ENCODE measurements at regions not wholly inside any gene's neighbourhood (a gene's known extent, or its start where the extent isn't known, plus 50 kb on each side); places are given as distances from the start of the nearest gene placed in this dataset.
"Not testable (repeated sequence)": the region's sequence is repeated elsewhere in the genome, so short reads cannot be mapped to it uniquely, and the experiment has no call there.

DNA sequence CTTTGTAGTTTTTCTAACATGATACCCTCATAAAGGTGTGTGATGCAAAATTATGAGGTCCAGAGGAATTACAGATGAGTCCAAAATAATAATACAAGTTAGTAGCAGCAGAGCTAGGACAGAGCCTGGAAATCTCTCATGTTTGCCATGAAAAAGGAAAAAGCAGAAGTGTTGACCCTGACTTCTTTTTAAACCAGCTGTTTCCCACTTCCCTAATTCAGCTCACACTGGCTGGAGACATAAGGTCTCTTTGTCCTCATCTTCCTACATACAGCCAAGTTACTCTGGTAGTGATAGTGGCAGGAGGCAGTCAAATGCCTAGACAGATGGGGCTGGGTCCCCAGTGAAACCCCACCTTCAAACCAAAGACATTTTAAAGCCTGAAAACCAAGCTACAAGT lies 269.2 kb downstream of the C7orf25 start:
- H3K36me3 ChIP-seq (replicated peaks; ENCODE audit: low read depth, low read length), result no peaks in the 10 kb centered on the region
- H3K4me3 ChIP-seq (ENCODE audit: low read length), result no peak overlapping the region
- H3K4me2 ChIP-seq (ENCODE audit: low read length), result no peak overlapping the region
- no peaks in the 10 kb centered on the region for H3K27me3 ChIP-seq (ENCODE audit: low read depth, low read length)
- H3K9me3 ChIP-seq (ENCODE audit: insufficient read depth, low read length), result no peaks in the 10 kb centered on the region
- no peak for TF ChIP-seq EZH2phosphoT487 (IDR thresholded peaks at IDR 0.05; ENCODE audit: low read depth)
- TF ChIP-seq, protein P1, sequence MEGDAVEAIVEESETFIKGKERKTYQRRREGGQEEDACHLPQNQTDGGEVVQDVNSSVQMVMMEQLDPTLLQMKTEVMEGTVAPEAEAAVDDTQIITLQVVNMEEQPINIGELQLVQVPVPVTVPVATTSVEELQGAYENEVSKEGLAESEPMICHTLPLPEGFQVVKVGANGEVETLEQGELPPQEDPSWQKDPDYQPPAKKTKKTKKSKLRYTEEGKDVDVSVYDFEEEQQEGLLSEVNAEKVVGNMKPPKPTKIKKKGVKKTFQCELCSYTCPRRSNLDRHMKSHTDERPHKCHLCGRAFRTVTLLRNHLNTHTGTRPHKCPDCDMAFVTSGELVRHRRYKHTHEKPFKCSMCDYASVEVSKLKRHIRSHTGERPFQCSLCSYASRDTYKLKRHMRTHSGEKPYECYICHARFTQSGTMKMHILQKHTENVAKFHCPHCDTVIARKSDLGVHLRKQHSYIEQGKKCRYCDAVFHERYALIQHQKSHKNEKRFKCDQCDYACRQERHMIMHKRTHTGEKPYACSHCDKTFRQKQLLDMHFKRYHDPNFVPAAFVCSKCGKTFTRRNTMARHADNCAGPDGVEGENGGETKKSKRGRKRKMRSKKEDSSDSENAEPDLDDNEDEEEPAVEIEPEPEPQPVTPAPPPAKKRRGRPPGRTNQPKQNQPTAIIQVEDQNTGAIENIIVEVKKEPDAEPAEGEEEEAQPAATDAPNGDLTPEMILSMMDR (IDR thresholded peaks at IDR 0.05; ENCODE audit: low read depth, low read length), result no peak
- no peak overlapping the region for H3K9ac ChIP-seq (ENCODE audit: low read length)
- no peaks in the 10 kb centered on the region for H3K79me2 ChIP-seq (ENCODE audit: low read length)
- no peak overlapping the region for H3K27ac ChIP-seq (ENCODE audit: low read length)
- H3K4me1 ChIP-seq (ENCODE audit: low read length), result no peaks in the 10 kb centered on the region
- H4K20me1 ChIP-seq (ENCODE audit: insufficient read depth, low read length), result no peaks in the 10 kb centered on the region
- H2AFZ ChIP-seq (ENCODE audit: low read depth, low read length), result no peak overlapping the region

DNA sequence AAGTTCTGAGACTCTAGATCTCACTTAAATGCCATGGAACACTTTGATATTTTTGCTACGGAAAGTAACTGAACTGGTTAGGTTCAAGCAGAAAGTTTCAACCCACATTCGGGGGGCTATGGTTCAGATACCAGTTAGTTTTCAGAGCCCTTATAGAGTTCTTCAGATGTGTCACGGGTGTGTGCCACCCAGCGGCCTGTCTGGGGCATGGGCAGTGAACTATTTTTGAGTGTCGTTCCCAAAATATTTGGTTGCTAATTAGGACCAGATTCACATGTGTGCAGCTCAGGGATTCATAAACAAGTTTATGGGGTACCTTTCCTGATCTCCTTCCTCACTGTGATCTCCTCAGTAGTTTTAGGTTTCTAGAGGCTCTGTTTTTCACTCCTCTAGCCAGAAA lies 271.9 kb downstream of the C7orf25 start:
- H3K36me3 ChIP-seq (replicated peaks; ENCODE audit: low read depth, low read length), result no peaks in the 10 kb centered on the region
- H3K9ac ChIP-seq (ENCODE audit: low read length), result no peak overlapping the region
- no peaks in the 10 kb centered on the region for H3K9me3 ChIP-seq (ENCODE audit: insufficient read depth, low read length)
- no peak overlapping the region for H2AFZ ChIP-seq (ENCODE audit: low read depth, low read length)
- H3K27ac ChIP-seq (ENCODE audit: low read length), result no peak overlapping the region
- H4K20me1 ChIP-seq (ENCODE audit: insufficient read depth, low read length), result no peaks in the 10 kb centered on the region
- no peak overlapping the region for H3K4me2 ChIP-seq (ENCODE audit: low read length)
- H3K27me3 ChIP-seq (ENCODE audit: low read depth, low read length), result no peaks in the 10 kb centered on the region
- H3K79me2 ChIP-seq (ENCODE audit: low read length), result no peaks in the 10 kb centered on the region
- no peaks in the 10 kb centered on the region for H3K4me1 ChIP-seq (ENCODE audit: low read length)
- H3K4me3 ChIP-seq (ENCODE audit: low read length), result no peak overlapping the region
- TF ChIP-seq, protein P1 (IDR thresholded peaks at IDR 0.05; ENCODE audit: low read depth, low read length), result no peak
- no peak for TF ChIP-seq EZH2phosphoT487 (IDR thresholded peaks at IDR 0.05; ENCODE audit: low read depth)

DNA sequence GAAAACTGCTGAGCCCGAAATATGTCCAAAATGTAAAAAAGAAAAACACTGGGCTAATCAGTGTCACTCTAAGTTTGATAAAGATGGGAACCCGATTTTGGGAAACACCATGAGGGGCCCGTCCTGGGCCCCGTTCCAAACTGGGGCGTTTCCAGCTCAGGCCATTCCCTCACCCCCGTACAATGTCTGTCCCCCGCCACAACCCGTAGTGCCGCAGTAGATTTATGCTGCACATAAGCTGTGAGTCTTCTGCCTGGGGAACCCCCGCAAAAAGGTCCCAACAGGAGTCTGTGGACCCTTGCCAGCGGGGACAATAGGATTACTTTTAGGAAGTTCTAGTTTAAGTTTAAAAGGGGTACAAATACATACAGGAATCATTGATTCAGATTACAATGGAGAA lies 275.5 kb downstream of the C7orf25 start:
- not testable (repeated sequence) for H3K9ac ChIP-seq (ENCODE audit: low read length); H3K4me3 ChIP-seq (ENCODE audit: low read length); H4K20me1 ChIP-seq (ENCODE audit: insufficient read depth, low read length); H3K9me3 ChIP-seq (ENCODE audit: insufficient read depth, low read length); H3K36me3 ChIP-seq (replicated peaks; ENCODE audit: low read depth, low read length); H3K27me3 ChIP-seq (ENCODE audit: low read depth, low read length); H3K4me1 ChIP-seq (ENCODE audit: low read length); H3K27ac ChIP-seq (ENCODE audit: low read length); H3K4me2 ChIP-seq (ENCODE audit: low read length); H2AFZ ChIP-seq (ENCODE audit: low read depth, low read length); H3K79me2 ChIP-seq (ENCODE audit: low read length)

DNA sequence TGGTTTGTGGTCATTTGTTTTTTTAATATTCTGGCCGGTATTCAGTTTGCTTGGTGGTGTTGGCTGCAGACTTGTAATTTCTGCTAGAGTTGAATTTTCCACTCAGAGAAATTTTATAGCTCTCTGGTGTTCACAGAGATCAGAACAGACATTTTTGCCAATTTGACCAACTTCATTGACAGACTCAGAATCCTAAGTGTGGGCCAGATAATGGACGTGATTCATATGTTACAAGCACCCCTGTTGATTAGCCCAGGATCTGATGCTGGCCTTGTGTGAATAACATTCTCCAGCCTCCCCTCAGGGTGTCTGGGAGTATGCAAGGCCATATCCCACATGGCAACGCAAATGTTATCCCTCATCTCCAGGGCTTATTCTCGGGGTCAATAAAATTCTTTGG lies 283.8 kb downstream of the C7orf25 start:
- Histone ChIP-seq H3K9ac (ENCODE audit: low read length) (no peak overlapping the region), H3K4me3 (ENCODE audit: low read length) (no peak overlapping the region), H3K4me2 (ENCODE audit: low read length) (no peak overlapping the region), H3K9me3 (ENCODE audit: insufficient read depth, low read length) (no peaks in the 10 kb centered on the region), H3K79me2 (ENCODE audit: low read length) (no peaks in the 10 kb centered on the region), H3K36me3 (replicated peaks; ENCODE audit: low read depth, low read length) (no peaks in the 10 kb centered on the region), H3K4me1 (ENCODE audit: low read length) (no peaks in the 10 kb centered on the region), H3K27me3 (ENCODE audit: low read depth, low read length) (no peaks in the 10 kb centered on the region), H4K20me1 (ENCODE audit: insufficient read depth, low read length) (no peaks in the 10 kb centered on the region), H3K27ac (ENCODE audit: low read length) (no peak overlapping the region), H2AFZ (ENCODE audit: low read depth, low read length) (no peak overlapping the region)
- no peak for TF ChIP-seq EZH2phosphoT487 (IDR thresholded peaks at IDR 0.05; ENCODE audit: low read depth)
- TF ChIP-seq, protein P1 (IDR thresholded peaks at IDR 0.05; ENCODE audit: low read depth, low read length), result no peak

DNA sequence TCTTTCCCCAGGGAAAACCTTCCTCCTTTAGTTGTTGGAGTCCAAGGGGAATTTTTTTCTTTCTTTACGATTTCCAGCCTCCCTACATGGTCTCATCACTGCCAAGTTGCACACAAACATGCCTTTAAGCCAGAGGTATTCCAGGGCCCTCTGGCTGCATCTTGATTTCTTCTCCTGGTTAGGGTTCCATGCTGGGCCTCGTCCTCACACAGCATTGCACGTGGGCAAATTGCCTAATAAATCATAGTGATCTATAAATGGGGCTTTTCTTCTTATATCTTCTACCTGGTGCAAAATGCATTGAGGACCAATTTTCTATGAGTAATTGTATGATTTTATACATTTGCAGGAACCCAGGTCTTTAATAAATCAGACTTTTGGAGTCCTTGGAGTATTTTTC lies 284.2 kb downstream of the C7orf25 start:
- H3K79me2 ChIP-seq (ENCODE audit: low read length), result no peaks in the 10 kb centered on the region
- no peaks in the 10 kb centered on the region for H4K20me1 ChIP-seq (ENCODE audit: insufficient read depth, low read length)
- H3K9me3 ChIP-seq (ENCODE audit: insufficient read depth, low read length), result no peaks in the 10 kb centered on the region
- no peak overlapping the region for H3K27ac ChIP-seq (ENCODE audit: low read length)
- no peak for TF ChIP-seq EZH2phosphoT487 (IDR thresholded peaks at IDR 0.05; ENCODE audit: low read depth)
- TF ChIP-seq, protein P1 (IDR thresholded peaks at IDR 0.05; ENCODE audit: low read depth, low read length), result no peak
- no peak overlapping the region for H3K4me2 ChIP-seq (ENCODE audit: low read length)
- no peak overlapping the region for H3K9ac ChIP-seq (ENCODE audit: low read length)
- H3K4me1 ChIP-seq (ENCODE audit: low read length), result no peaks in the 10 kb centered on the region
- no peak overlapping the region for H3K4me3 ChIP-seq (ENCODE audit: low read length)
- H3K27me3 ChIP-seq (ENCODE audit: low read depth, low read length), result no peaks in the 10 kb centered on the region
- H3K36me3 ChIP-seq (replicated peaks; ENCODE audit: low read depth, low read length), result no peaks in the 10 kb centered on the region
- no peak overlapping the region for H2AFZ ChIP-seq (ENCODE audit: low read depth, low read length)
